ENCODE measurements at regions not wholly inside any gene's neighbourhood (a gene's known extent, or its start where the extent isn't known, plus 50 kb on each side); places are given as distances from the start of the nearest gene placed in this dataset.

DNA sequence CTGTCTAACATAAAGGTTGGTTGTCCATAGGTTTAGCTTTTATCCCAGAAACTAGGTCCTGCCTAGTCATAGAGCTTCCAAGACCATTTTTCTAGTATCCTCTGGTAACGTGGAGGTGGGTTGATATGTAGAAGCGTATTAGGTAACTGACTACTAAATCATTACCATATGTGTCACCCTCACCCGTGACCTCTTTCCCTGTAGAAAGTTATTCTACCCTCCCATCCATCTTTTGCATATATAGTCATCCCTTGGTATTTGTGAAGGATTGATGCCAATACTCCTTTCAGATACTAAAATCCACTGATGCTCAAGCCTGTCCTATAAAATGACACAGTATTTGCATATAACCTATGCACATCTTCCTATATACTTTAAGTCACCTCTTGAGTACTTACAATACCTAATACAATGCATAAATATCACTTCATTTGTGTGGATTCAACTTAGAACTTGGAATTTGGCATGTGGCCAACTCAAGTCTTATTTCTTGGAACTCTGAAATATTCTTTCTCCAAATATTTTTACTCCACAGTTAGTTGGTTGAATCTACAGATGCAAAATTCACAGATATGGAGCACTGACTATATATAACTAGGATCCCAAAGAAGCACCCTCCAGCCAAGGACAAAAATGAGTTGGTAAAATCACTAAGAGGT lies 497.0 kb upstream of the TENM4 start:
- no peaks in the 10 kb centered on the region for H3K27me3 Mint-ChIP-seq
- no peak overlapping the region for H3K4me3 Mint-ChIP-seq (ENCODE audit: low read depth)

DNA sequence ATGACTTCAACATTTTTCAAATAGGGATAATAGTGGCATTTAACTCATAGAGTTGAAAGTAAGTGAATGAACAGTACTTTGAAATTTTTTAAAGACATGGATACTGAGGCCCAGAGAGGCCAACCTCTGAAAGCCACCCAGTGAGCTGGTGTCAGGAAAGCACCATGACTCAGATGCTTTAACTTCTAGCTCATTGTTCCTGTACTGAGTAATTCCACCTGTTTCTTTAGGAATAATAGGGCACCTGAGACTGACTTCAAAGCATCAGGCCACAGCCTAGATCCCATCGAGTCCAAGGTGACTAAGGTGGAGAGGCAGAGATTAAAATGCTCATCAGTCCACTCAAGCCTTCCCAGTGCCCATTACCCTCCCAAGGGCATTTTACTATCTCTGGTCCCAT lies 491.8 kb upstream of the TENM4 start:
- Mint-ChIP-seq H3K27ac (no peak overlapping the region), H3K36me3 (ENCODE audit: insufficient read depth) (no peaks in the 10 kb centered on the region), H3K4me3 (ENCODE audit: low read depth) (no peak overlapping the region), H3K4me1 (ENCODE audit: low read depth) (no peaks in the 10 kb centered on the region), H3K9me3 (ENCODE audit: low read depth) (peaks cover 6% of the 10 kb centered on the region), H3K27me3 (no peaks in the 10 kb centered on the region)
- TF ChIP-seq, protein P1, sequence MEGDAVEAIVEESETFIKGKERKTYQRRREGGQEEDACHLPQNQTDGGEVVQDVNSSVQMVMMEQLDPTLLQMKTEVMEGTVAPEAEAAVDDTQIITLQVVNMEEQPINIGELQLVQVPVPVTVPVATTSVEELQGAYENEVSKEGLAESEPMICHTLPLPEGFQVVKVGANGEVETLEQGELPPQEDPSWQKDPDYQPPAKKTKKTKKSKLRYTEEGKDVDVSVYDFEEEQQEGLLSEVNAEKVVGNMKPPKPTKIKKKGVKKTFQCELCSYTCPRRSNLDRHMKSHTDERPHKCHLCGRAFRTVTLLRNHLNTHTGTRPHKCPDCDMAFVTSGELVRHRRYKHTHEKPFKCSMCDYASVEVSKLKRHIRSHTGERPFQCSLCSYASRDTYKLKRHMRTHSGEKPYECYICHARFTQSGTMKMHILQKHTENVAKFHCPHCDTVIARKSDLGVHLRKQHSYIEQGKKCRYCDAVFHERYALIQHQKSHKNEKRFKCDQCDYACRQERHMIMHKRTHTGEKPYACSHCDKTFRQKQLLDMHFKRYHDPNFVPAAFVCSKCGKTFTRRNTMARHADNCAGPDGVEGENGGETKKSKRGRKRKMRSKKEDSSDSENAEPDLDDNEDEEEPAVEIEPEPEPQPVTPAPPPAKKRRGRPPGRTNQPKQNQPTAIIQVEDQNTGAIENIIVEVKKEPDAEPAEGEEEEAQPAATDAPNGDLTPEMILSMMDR (IDR thresholded peaks at IDR 0.05; ENCODE audit: unreplicated experiment): no peak
- DNase-seq (ENCODE audit: low spot score, unreplicated experiment): no peak

More for the DNA sequence above, 497.0 kb upstream of the TENM4 start:
- no peaks in the 10 kb centered on the region for H3K36me3 Mint-ChIP-seq (ENCODE audit: insufficient read depth)
- TF ChIP-seq, protein P1 (IDR thresholded peaks at IDR 0.05; ENCODE audit: unreplicated experiment): no peak
- H3K9me3 Mint-ChIP-seq (ENCODE audit: low read depth): peaks cover 3% of the 10 kb centered on the region
- H3K4me1 Mint-ChIP-seq (ENCODE audit: low read depth): peaks cover 10% of the 10 kb centered on the region
- no peak overlapping the region for H3K27ac Mint-ChIP-seq
- DNase-seq (ENCODE audit: low spot score, unreplicated experiment): no peak

DNA sequence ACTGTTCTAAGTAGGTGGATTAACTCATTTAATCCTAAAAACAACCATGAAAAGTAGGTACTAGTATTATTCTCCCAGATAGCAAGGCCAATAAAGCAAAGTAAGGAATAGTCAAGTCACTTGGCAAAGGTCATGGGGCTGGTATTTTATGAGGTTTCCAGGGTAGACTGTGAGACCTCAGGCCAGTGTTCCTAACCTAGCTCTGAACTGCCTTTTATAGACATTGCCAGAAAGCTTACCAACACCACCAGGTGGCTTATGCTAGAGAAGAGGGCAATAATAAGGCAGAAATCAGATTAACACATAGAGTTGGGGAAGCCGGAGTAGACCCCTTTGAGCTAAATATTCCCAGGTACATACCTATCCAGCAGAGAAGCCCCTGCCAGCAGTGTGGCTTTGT lies 490.9 kb upstream of the TENM4 start:
- no peak overlapping the region for H3K27ac Mint-ChIP-seq
- no peaks in the 10 kb centered on the region for H3K36me3 Mint-ChIP-seq (ENCODE audit: insufficient read depth)
- peaks cover 6% of the 10 kb centered on the region for H3K9me3 Mint-ChIP-seq (ENCODE audit: low read depth)
- H3K4me1 Mint-ChIP-seq (ENCODE audit: low read depth): peaks cover 3% of the 10 kb centered on the region
- no peak overlapping the region for H3K4me3 Mint-ChIP-seq (ENCODE audit: low read depth)
- TF ChIP-seq, protein P1 (IDR thresholded peaks at IDR 0.05; ENCODE audit: unreplicated experiment): no peak
- DNase-seq (ENCODE audit: low spot score, unreplicated experiment): no peak
- no peaks in the 10 kb centered on the region for H3K27me3 Mint-ChIP-seq

DNA sequence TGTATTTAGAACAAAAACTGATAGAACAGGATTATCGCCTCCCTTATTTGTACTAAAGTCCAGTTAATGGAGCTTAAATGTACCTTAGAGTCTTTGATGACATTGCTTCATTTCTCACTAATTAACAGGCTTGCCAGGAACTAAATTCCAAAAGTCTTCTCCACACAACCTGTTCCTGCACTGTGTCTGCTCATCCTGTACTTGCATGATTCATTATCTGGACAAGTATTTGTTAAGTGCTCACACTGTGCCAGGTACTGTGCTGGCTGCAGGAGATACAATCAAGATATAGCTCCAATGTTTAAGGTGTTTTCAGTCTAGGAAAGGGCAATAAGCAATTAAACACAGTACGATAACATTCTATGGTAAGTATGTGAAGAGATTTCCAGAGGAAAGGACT lies 485.9 kb upstream of the TENM4 start:
- no peak overlapping the region for H3K4me3 Mint-ChIP-seq (ENCODE audit: low read depth)
- H3K36me3 Mint-ChIP-seq (ENCODE audit: insufficient read depth): no peaks in the 10 kb centered on the region
- TF ChIP-seq, protein P1 (IDR thresholded peaks at IDR 0.05; ENCODE audit: unreplicated experiment): no peak
- H3K27ac Mint-ChIP-seq: no peak overlapping the region
- peaks cover 5% of the 10 kb centered on the region for H3K9me3 Mint-ChIP-seq (ENCODE audit: low read depth)
- H3K27me3 Mint-ChIP-seq: no peaks in the 10 kb centered on the region
- peaks cover 3% of the 10 kb centered on the region for H3K4me1 Mint-ChIP-seq (ENCODE audit: low read depth)
- DNase-seq (ENCODE audit: low spot score, unreplicated experiment): no peak

DNA sequence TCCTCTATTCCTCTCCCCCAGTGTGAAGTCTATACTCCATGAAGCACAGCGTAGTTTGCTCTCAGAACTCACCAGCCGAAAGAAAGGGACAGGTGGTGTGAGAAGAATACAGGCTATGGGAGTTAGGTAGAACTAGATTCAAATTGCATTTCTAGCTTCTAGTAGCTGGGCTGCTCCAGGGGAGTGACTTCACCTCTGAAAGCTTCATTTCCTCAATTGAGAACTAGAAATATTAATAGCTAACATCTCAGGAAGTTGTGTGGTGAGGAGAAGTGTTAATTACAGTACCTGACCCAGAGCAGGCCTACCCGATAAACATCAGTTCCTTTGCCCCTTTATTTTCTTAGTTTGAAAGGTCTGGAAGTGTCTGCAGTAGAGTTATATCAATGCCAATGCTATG lies 484.7 kb upstream of the TENM4 start:
- DNase-seq (ENCODE audit: low spot score, unreplicated experiment): no peak
- TF ChIP-seq, protein P1 (IDR thresholded peaks at IDR 0.05; ENCODE audit: unreplicated experiment): no peak
- Mint-ChIP-seq H3K9me3 (ENCODE audit: low read depth) (peaks cover 2% of the 10 kb centered on the region), H3K27ac (no peak overlapping the region), H3K36me3 (ENCODE audit: insufficient read depth) (no peaks in the 10 kb centered on the region), H3K4me1 (ENCODE audit: low read depth) (peaks cover 3% of the 10 kb centered on the region), H3K27me3 (no peaks in the 10 kb centered on the region), H3K4me3 (ENCODE audit: low read depth) (no peak overlapping the region)

Data from progenitor cell of endocrine pancreas (in vitro differentiated cells).